HG03108 (cell line): ENCODE measurements at regions not wholly inside any gene's neighbourhood (a gene's known extent, or its start where the extent isn't known, plus 50 kb on each side); places are given as distances from the start of the nearest gene placed in this dataset.
A peak's percentile ranks its signal among the peaks of the same experiment; 100 is the strongest.

ENCODE experiments used
- ATAC-seq: cut with Tn5 transposase; IDR thresholded peaks from one replicate; pipeline ENCODE4 v1.9.1; 2021; ENCODE audit warnings: moderate library complexity; ENCODE audit not compliant: unreplicated experiment

GRCh38 chr10:4070184-4070583 lies 285.2 kb upstream of the KLF6 start:
- ATAC-seq, result no peak

- ATAC-seq, result no peak
Measured at GRCh38 chr10:4069491-4069890, 284.5 kb upstream of the KLF6 start.

- ATAC-seq, result no peak
Measured at GRCh38 chr10:4068629-4069028, 283.6 kb upstream of the KLF6 start.

GRCh38 chr10:4067931-4068561 lies 283.0 kb upstream of the KLF6 start:
- no peak for ATAC-seq

GRCh38 chr10:4067531-4067930 lies 282.5 kb upstream of the KLF6 start:
- peak; percentile 58 for ATAC-seq

GRCh38 chr10:4066581-4067390 lies 281.8 kb upstream of the KLF6 start:
- peak; percentile 47 for ATAC-seq

GRCh38 chr10:4064489-4064888 lies 279.5 kb upstream of the KLF6 start:
- ATAC-seq, result no peak

- ATAC-seq, result no peak
Measured at GRCh38 chr10:4063717-4064116, 278.7 kb upstream of the KLF6 start.

GRCh38 chr10:4062751-4063150 lies 277.7 kb upstream of the KLF6 start:
- ATAC-seq, result no peak

- ATAC-seq, result no peak
Measured at GRCh38 chr10:4062072-4062471, 277.1 kb upstream of the KLF6 start.

GRCh38 chr10:4061441-4061951 lies 276.5 kb upstream of the KLF6 start:
- ATAC-seq, result no peak

GRCh38 chr10:4059471-4060138 lies 274.6 kb upstream of the KLF6 start:
- ATAC-seq, result peak; percentile 78

- no peak for ATAC-seq
Measured at GRCh38 chr10:4058514-4059029, 273.6 kb upstream of the KLF6 start.

GRCh38 chr10:4057725-4058513 lies 272.9 kb upstream of the KLF6 start:
- ATAC-seq, result no peak

GRCh38 chr10:4057021-4057420 lies 272.0 kb upstream of the KLF6 start:
- ATAC-seq, result no peak

- ATAC-seq, result no peak
Measured at GRCh38 chr10:4054656-4055435, 269.8 kb upstream of the KLF6 start.

GRCh38 chr10:4053940-4054339 lies 268.9 kb upstream of the KLF6 start:
- no peak for ATAC-seq

GRCh38 chr10:4051641-4052151 lies 266.7 kb upstream of the KLF6 start:
- ATAC-seq, result no peak

GRCh38 chr10:4051011-4051640 lies 266.1 kb upstream of the KLF6 start:
- no peak for ATAC-seq
